PC-3 (cell line): ENCODE measurements at regions not wholly inside any gene's neighbourhood (a gene's known extent, or its start where the extent isn't known, plus 50 kb on each side); places are given as distances from the start of the nearest gene placed in this dataset.

Experiments
- EZH2phosphoT487 ChIP-seq: fragments of 300-600 bp; sonication (generic); IDR thresholded peaks from 2 replicates; pipeline ENCODE4 v1.6.1; 2018; ENCODE audit warnings: mild to moderate bottlenecking, antibody characterized with exemption, low read length, borderline replicate concordance
- TF ChIP-seq, protein P1 (sequence below): fragments of 300-600 bp; sonication (generic); conservative IDR thresholded peaks from 2 replicates; pipeline ENCODE4 v1.5.1; 2017; ENCODE audit warnings: antibody characterized with exemption, low read depth, mild to moderate bottlenecking, low read length

DNA sequence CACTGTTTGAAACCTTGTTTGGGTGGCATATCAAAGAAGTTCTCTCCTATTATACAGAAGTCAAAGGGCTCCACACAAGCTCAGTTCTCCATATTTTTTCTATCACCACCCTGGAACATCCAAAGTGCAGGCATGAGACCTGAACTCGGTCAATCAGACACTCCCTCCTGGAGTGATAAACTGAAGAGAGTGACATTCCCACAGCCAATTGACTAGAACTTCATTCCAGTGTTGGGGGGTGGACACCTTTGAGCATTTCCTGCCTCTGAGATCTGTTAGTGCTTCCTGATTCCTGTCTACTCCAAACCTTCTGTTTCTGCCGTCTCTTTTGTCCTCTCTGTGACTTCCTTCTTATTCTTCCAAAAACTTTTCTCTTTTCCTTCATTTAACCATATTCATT lies 220.7 kb upstream of the NOX3 start:
- TF ChIP-seq, protein P1, sequence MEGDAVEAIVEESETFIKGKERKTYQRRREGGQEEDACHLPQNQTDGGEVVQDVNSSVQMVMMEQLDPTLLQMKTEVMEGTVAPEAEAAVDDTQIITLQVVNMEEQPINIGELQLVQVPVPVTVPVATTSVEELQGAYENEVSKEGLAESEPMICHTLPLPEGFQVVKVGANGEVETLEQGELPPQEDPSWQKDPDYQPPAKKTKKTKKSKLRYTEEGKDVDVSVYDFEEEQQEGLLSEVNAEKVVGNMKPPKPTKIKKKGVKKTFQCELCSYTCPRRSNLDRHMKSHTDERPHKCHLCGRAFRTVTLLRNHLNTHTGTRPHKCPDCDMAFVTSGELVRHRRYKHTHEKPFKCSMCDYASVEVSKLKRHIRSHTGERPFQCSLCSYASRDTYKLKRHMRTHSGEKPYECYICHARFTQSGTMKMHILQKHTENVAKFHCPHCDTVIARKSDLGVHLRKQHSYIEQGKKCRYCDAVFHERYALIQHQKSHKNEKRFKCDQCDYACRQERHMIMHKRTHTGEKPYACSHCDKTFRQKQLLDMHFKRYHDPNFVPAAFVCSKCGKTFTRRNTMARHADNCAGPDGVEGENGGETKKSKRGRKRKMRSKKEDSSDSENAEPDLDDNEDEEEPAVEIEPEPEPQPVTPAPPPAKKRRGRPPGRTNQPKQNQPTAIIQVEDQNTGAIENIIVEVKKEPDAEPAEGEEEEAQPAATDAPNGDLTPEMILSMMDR = no peak
- TF ChIP-seq EZH2phosphoT487 = no peak
